H7 (cell line): ENCODE measurements at regions not wholly inside any gene's neighbourhood (a gene's known extent, or its start where the extent isn't known, plus 50 kb on each side); places are given as distances from the start of the nearest gene placed in this dataset.
"Not testable (repeated sequence)": the region's sequence is repeated elsewhere in the genome, so short reads cannot be mapped to it uniquely, and the experiment has no call there.

Experiments used
- DNase-seq: peaks from one replicate; pipeline ENCODE4 v3.0.0; 2012
- H3K27me3 ChIP-seq: 2 replicates; pipeline ENCODE4 v1.6.0; 2011; ENCODE audit warnings: mild to moderate bottlenecking, low read length; ENCODE audit not compliant: control insufficient read depth, insufficient read depth
- H3K36me3 ChIP-seq: replicated peaks from 2 replicates; pipeline ENCODE4 v1.5.1; 2011; ENCODE audit warnings: low read length; ENCODE audit not compliant: control insufficient read depth, insufficient read depth
- H3K4me3 ChIP-seq: 2 replicates; pipeline ENCODE4 v1.5.1; 2011; ENCODE audit warnings: low read depth, mild to moderate bottlenecking, control low read depth, low read length, moderate library complexity; ENCODE audit not compliant: insufficient read depth

DNA sequence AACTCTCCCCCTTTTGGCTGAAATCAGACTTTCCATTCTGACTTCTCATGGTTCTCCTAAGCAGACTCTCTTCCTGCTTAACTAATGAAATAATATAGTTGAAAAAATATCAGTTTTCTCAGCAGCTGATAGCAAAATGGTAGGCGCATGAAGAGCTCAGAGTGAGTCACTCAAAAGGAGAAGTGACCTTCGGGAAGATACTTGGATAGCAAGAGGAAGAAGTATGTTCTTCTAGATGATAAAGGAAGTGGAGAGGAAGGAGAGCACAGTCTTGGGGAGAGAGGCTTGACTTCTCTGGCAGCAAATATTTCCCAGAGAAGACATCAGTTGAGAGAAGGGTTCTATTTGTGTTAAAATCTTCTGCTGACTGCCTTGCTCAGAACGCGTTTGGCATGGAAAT lies 101.5 kb downstream of the TAF11L14 start:
- no peak for DNase-seq
- H3K4me3 ChIP-seq: no peak overlapping the region

DNA sequence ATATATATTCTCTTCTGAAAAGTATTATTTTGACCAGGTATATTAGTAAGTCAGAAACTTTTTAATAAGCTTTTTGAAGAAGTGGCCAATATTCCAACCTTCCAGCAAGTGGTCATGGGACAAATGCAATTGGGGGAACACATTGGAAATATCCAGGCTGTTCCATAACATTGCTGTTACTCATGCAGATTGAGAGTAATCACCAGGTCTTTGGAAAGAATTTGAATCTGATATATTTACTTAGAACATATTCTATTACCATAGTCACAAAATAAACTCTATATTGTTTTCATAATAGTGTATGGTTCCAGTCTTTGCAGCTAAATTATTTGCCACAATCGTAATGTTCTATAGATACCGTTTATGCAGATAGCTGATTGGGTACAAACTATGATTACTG lies 102.8 kb downstream of the TAF11L14 start:
- no peak for DNase-seq
- Histone ChIP-seq H3K27me3 (no peaks in the 10 kb centered on the region), H3K4me3 (no peak overlapping the region), H3K36me3 (no peaks in the 10 kb centered on the region)

More for the DNA sequence above, 101.5 kb downstream of the TAF11L14 start:
- no peaks in the 10 kb centered on the region for H3K36me3 ChIP-seq
- no peaks in the 10 kb centered on the region for H3K27me3 ChIP-seq

DNA sequence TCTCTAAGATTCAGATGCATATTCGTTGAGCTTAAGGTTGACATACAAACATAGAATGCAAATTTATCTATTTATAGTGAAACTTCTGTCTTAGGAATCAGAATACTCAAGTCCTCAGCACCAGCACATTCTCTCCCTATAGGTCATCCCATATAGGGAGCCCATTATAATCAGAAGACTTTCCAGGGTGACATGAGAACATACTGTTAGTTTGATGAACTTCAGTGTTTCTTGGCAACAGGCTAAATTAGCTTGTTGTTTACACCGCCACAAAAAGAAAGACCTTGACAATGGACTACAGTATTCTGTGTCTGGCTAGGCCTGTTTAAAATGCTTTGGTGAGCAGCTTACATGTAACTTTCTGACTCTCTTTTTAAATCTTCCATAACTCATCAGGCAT lies 104.2 kb downstream of the TAF11L14 start:
- H3K27me3 ChIP-seq: no peaks in the 10 kb centered on the region
- no peak for DNase-seq
- H3K36me3 ChIP-seq: no peaks in the 10 kb centered on the region
- H3K4me3 ChIP-seq: no peak overlapping the region

DNA sequence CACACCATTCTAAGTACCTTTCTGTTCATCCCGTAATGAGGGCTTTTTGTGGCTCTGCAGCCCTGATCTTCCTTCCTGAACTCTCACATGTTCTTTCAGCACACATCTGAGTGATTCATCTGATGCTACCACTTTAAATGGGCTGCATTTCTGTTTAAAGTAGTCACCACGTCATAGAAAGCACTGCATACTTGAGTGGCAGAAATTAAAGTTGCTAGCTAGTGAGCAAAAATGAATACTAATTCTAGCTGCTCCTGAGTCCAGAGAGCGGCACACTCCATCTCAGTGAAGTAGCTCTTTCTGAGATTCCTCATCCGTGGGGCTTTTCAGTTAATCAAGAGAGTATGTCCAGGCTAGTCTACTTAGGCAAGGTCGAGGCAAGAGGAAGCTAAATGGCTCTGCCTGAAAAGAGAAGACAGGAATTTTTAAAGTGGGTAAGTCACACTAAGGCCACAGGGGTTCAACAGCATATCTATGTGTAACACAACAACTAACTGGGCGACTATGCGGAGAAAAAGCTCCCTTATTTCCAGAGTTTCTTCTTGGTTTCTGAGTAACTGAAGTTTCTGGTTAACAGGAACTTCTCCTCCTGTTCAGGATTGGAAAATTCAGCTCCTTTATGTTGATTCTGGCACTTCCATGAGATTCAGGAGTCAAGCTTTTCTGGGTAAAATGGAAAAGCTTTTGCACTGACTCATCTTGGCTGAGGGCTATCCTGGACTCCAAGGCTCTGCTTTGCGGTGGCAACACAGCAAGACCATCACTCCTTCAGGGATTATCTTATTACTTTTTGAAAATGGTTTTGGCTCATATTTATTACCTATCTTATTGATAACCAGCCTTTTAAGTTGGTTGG lies 109.5 kb downstream of the TAF11L14 start:
- no peaks in the 10 kb centered on the region for H3K36me3 ChIP-seq
- H3K27me3 ChIP-seq: no peaks in the 10 kb centered on the region
- no peak for DNase-seq
- no peak overlapping the region for H3K4me3 ChIP-seq

DNA sequence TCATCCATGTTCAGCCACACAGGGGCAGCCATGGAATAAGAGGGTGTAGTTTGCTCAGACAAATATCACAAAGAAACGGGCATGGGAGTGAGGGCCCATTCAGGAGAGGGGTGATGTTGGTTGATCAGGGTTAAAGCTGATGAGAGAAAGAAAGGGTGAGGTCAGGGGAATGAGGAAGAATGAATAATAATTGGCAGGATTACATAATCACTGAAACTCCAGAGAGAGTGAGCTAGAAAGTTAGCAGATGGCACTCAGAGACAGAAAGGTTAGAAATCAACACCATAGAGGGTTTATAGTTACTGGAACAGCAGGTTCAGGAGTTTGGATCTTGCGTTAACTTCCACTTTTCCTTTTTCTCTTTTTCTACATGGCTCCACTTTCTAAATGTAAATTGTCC lies 113.9 kb downstream of the TAF11L14 start:
- Histone ChIP-seq H3K36me3 (no peaks in the 10 kb centered on the region), H3K27me3 (no peaks in the 10 kb centered on the region), H3K4me3 (no peak overlapping the region)
- DNase-seq: no peak

DNA sequence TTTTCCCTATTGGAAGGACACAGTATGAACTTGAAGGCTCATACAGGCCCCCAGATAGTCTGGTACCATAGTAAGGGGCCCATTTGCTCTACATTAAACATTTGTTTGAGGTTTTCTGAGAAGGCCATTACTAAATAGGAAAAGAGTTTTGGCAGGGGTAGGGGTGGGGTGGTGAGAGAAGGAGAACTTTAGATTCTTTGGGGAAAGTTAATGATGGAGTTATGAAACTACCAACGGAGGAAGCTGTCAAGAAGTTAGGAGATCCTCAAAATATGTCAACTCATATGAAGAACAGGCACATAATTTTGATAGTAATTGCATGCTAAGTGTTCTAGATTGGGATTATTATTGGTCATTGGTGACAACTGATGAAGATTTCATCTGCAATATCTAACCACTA lies 114.7 kb downstream of the TAF11L14 start:
- Histone ChIP-seq H3K4me3 (no peak overlapping the region), H3K27me3 (no peaks in the 10 kb centered on the region), H3K36me3 (no peaks in the 10 kb centered on the region)
- DNase-seq: no peak

DNA sequence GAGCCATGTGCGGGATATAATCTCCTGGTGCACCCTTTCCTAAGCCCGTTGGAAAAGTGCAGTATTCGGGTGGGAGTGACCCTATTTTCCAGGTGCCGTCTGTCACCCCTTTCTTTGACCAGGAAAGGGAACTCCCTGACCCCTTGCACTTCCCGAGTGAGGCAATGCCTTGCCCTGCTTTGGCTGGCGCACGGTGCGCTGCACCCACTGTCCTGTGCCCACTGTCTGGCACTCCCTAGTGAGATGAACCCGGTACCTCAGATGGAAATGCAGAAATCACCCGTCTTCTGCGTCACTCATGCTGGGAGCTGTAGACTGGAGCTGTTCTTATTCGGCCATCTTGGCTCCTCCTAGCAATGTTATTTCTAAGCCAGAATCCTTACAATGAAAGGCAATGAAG lies 121.1 kb downstream of the TAF11L14 start:
- not testable (repeated sequence) for DNase-seq, H3K27me3 ChIP-seq, H3K36me3 ChIP-seq, H3K4me3 ChIP-seq

DNA sequence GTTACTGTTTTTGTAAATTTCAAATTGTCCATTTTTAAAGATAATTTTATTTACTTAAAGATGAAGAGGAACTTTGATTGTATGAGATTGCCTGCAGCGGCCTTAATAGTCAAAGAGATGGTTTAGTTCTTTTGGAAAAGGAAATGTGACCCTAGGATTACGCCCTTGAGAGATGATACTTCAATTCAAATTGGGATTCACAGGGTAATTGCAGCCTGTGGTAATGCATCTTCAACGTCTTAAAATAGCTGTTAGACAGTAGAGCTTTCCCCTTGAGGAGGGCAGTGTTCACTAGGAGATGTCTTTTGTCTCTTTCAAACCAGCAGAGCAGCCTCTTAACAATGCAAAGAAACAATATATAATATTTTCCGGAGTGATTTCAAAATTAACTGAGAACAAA lies 127.1 kb downstream of the TAF11L14 start:
- Histone ChIP-seq H3K4me3 (no peak overlapping the region), H3K27me3 (no peaks in the 10 kb centered on the region), H3K36me3 (no peaks in the 10 kb centered on the region)
- DNase-seq: no peak

DNA sequence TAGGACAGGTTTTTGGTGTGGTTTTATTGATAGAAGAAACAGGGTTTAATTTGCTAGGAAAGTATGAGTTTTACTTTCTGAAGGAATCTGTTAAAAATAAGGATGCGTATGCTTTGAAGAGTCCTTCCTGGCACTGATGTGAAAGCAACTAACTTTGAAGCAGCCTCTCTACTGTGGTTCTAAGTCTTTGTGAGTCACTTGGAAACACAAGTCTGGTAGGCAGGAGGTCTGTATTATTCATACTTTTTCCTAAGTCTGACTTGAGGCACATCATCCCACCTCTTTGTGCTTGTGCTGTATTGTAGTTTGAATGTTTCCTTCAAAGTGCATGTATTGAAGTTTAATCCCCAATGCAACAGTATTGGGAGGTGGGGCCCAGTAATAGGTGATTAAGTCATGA lies 129.0 kb downstream of the TAF11L14 start:
- DNase-seq: no peak
- Histone ChIP-seq H3K27me3 (no peaks in the 10 kb centered on the region), H3K4me3 (no peak overlapping the region), H3K36me3 (no peaks in the 10 kb centered on the region)

DNA sequence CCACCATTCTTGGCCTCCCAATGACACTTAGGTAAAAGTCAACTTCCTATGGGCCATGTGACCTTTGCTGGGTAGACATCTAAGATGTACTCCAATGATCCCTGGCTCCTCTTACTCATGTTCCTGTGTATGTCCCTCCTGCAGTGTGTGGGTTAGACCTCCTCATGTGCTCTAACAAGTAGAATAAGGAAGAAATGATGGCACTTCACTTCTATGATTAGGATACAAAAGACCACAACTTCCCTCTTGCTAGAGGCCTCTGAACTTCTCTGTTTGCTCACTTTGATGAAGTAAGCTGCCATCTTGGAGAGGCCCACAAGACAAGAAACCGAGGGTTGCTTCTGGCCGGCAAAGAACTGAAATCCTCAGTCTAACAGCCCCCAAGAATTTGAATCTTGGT lies 131.8 kb downstream of the TAF11L14 start:
- no peaks in the 10 kb centered on the region for H3K27me3 ChIP-seq
- H3K36me3 ChIP-seq: no peaks in the 10 kb centered on the region
- H3K4me3 ChIP-seq: no peak overlapping the region
- DNase-seq: no peak

DNA sequence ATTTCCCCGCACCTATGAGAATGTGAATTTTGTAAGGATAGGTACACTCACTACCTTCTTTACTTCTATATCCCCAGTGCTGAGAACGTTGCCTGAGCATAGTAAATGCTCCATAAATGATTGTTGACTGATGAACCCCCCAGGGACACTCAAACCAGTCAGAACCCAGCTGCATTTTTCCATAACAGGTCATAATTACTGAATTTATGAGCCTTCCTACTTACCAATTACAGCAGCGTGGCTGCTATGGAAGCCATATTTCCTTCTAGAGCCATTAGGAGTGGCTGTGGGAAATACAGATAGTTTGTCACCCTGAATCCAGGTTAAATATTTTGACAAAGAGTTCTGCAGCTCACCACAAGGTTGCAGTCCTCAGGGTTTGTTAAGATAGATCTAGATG lies 135.0 kb downstream of the TAF11L14 start:
- H3K36me3 ChIP-seq: no peaks in the 10 kb centered on the region
- no peak for DNase-seq
- H3K27me3 ChIP-seq: no peaks in the 10 kb centered on the region
- no peak overlapping the region for H3K4me3 ChIP-seq

DNA sequence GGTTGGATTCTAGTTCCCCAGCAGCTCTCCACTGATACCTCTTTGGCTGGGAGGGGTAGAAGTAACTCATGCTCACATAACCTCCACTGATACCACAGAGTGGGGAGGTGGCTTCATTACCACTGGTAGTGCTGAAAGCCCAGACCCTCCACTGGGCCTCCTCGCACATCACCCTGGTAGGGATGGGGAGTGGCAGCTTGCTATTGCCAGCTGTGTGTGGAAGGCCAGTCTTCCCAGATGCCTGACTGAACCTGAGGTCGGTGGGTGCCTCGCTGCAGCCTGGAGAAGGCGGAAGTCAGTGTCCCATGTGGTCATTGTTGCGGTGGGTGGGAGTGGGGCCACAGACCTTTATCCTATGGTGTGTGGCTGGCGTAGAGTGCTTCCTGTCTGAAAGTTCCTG lies 138.0 kb downstream of the TAF11L14 start:
- no peak for DNase-seq
- H3K27me3 ChIP-seq: no peaks in the 10 kb centered on the region
- H3K36me3 ChIP-seq: no peaks in the 10 kb centered on the region
- no peak overlapping the region for H3K4me3 ChIP-seq

DNA sequence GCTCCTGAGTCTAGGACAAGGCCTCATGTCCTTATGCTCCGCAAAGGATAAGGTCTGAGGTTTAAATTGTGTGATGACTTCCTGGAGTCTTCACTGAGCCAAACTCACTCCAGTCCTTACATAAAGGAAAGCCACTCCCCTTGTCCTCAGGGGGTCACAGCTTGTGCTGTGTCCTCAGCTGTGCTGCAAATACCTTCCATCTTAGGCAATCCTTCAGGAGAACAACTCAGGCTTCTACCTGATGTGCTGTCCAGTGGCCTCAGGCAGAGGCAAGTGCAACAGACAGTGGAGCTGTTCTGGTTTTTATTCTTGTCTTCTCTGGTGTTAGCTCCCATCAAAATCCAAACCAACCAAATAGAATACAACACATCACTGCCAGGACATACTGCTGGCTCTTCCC lies 151.5 kb downstream of the TAF11L14 start:
- H3K4me3 ChIP-seq: no peak overlapping the region
- no peaks in the 10 kb centered on the region for H3K27me3 ChIP-seq
- peak; percentile 49 for DNase-seq
- H3K36me3 ChIP-seq: no peaks in the 10 kb centered on the region

DNA sequence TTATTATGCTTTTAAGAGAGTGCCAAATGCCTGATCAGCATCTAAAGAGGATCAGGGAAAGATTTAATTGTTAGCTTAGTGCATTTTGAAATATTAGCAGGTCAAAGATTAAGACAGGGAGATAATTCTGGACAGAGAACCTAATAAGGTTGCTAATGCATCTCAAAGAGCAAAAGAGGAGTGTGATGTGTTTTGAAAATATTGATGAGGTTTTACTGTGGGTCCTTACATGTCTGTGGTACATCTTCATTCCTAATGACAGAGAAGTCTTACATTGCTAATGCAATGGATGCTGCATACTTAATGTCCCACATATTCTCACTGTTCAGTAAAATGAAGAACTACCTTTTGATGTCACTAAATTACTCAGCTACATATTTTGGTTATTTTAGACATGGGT lies 154.1 kb downstream of the TAF11L14 start:
- H3K4me3 ChIP-seq: no peak overlapping the region
- no peak for DNase-seq
- H3K36me3 ChIP-seq: no peaks in the 10 kb centered on the region
- H3K27me3 ChIP-seq: no peaks in the 10 kb centered on the region

DNA sequence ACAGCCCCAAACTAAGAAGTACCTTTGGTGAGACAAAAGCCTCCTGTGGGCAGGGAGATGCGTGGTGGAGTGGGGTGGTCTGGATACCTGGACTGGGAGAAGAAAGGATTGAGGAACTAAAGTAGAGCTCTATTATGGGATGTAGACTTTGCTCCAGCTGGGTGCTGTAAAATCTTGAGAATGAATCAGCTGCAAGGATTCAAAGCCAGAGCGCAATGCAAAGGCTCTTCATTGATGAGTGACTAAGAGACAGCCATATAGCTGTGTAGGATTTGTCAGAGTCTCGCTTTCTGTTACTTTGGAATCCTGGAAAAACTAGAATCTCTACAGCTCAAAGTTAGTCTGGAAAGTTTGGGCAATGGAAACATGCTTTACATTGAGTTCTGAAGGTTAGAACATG lies 159.9 kb downstream of the TAF11L14 start:
- Histone ChIP-seq H3K27me3 (no peaks in the 10 kb centered on the region; the same call in 1 of the 2 replicates), H3K4me3 (no peak overlapping the region), H3K36me3 (no peaks in the 10 kb centered on the region)
- no peak for DNase-seq

DNA sequence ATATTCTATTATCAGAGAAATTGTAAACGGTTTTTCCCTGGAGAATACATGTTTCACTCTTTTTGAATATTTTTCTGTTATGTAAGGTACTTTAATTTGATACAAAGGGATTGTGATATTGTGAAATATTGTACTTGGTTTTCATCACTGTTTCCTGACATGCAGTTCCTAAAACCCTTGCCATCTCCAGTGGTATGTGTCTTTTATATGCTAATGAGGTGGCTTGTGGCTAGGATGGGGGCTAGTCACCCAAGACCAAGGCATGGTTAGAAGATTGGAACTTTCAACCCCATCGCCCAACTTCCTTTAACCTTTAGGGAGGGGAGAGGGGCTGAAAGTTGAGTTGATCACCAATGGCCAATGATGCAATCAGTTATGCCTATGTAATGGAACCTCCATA lies 160.6 kb downstream of the TAF11L14 start:
- Histone ChIP-seq H3K27me3 (no peaks in the 10 kb centered on the region; the same call in 1 of the 2 replicates), H3K36me3 (no peaks in the 10 kb centered on the region), H3K4me3 (no peak overlapping the region)
- no peak for DNase-seq
